Gastroesophageal sphincter (tissue), 4 donors: ENCODE measurements at regions not wholly inside any gene's neighbourhood (a gene's known extent, or its start where the extent isn't known, plus 50 kb on each side); places are given as distances from the start of the nearest gene placed in this dataset.

Experiments used
- ATAC-seq: fragments of 150-250 bp; one replicate; pipeline ENCODE4 v1.9.1; 2016; ENCODE audit warnings: mild to moderate bottlenecking, moderate library complexity
- H3K27ac ChIP-seq, 4 donors: fragments of 200-600 bp; sonication (generic) in 3 of 4; 1 replicate in 3 of 4; 2 replicates in 1 of 4; pipeline ENCODE4 v1.5.1; 2016 to 2019
- H3K27me3 ChIP-seq: fragments of 200-600 bp; sonication (generic); one replicate; pipeline ENCODE4 v1.5.1; 2019
- H3K36me3 ChIP-seq, 2 donors: fragments of 200-600 bp; sonication (generic); one replicate each; pipeline ENCODE4 v1.5.1; 2019; ENCODE audit warnings: control low read depth in 1 of 2
- H3K4me1 ChIP-seq, 3 donors: fragments of 200-600 bp; sonication (generic); 1 replicate in 2 of 3; 2 replicates in 1 of 3; pipeline ENCODE4 v1.5.1; 2016 to 2019; ENCODE audit warnings: control low read depth in 2 of 3
- H3K4me3 ChIP-seq, 2 donors: fragments of 200-600 bp; sonication (generic); one replicate each; pipeline ENCODE4 v1.5.1; 2019; ENCODE audit warnings: mild to moderate bottlenecking in 1 of 2, moderate library complexity in 1 of 2
- H3K9me3 ChIP-seq, 3 donors: fragments of 200-600 bp; sonication (generic); one replicate each; pipeline ENCODE4 v1.5.1; 2017 to 2019; ENCODE audit warnings: control low read depth in 2 of 3
- CTCF ChIP-seq, 4 experiments: fragments of 200-600 bp in 2 of 4; fragments of 450-650 bp in 2 of 4; sonication (generic) in 1 of 4; IDR thresholded peaks; one replicate each; pipeline ENCODE4 v1.5.1; 2017 to 2019; ENCODE audit warnings: antibody characterized with exemption in 4 of 4, mild to moderate bottlenecking in 2 of 4, moderate library complexity in 2 of 4
- EP300 ChIP-seq: sonication (generic); formaldehyde crosslinking; IDR thresholded peaks from one replicate; pipeline ENCODE4 v1.6.1; 2017; ENCODE audit warnings: antibody characterized with exemption, mild to moderate bottlenecking
- POLR2A ChIP-seq, 2 donors: fragments of 450-650 bp; IDR thresholded peaks; one replicate each; pipeline ENCODE4 v1.6.1; 2017; ENCODE audit warnings: antibody characterized with exemption in 2 of 2, mild to moderate bottlenecking in 2 of 2, moderate library complexity in 1 of 2
- POLR2AphosphoS5 ChIP-seq: sonication (generic); formaldehyde crosslinking; IDR thresholded peaks from one replicate; pipeline ENCODE4 v1.6.1; 2017; ENCODE audit warnings: antibody characterized with exemption
- WGBS, 2 donors: methylation state at CpG; one replicate each; pipeline ENCODE4 v1.1.5; 2018; ENCODE audit warnings: low coverage in 1 of 2; 5-methylcytosine and 5-hydroxymethylcytosine counted together

GRCh38 chr12:11584221-11584855 lies 65.1 kb upstream of the ETV6 start:
- no peak overlapping the region for H3K4me3 ChIP-seq
- no peaks in the 10 kb centered on the region for H3K9me3 ChIP-seq
- no peak for ATAC-seq
- no peaks in the 10 kb centered on the region for H3K27me3 ChIP-seq
- TF ChIP-seq POLR2A (IDR thresholded peaks at IDR 0.05) (no peak), CTCF (IDR thresholded peaks at IDR 0.05) (no peak), EP300 (no peak), POLR2AphosphoS5 (no peak)
- peaks cover 8 to 20% (median 8%) of the 10 kb centered on the region in 3 donors for H3K4me1 ChIP-seq
- 77 to 87% methylated on average over 5 to 7 of the region's 7 CpGs for WGBS, 2 donors
- no peak overlapping the region for H3K27ac ChIP-seq
- no peaks in the 10 kb centered on the region for H3K36me3 ChIP-seq

- H3K27ac ChIP-seq, result no peak overlapping the region
- no peak for TF ChIP-seq CTCF (IDR thresholded peaks at IDR 0.05)
- TF ChIP-seq POLR2A (IDR thresholded peaks at IDR 0.05), result no peak
- TF ChIP-seq EP300, result no peak
- no peak overlapping the region for H3K4me3 ChIP-seq
- no peaks in the 10 kb centered on the region for H3K4me1 ChIP-seq
- WGBS, 2 donors, result 92 to 94% methylated on average over 4 to 8 of the region's 11 CpGs
- no peaks in the 10 kb centered on the region for H3K27me3 ChIP-seq
- ATAC-seq, result no peak
- no peaks in the 10 kb centered on the region for H3K36me3 ChIP-seq
- no peaks in the 10 kb centered on the region for H3K9me3 ChIP-seq
Measured at GRCh38 chr12:11592484-11592883, 57.0 kb upstream of the ETV6 start.

GRCh38 chr12:11593013-11593412 lies 56.5 kb upstream of the ETV6 start:
- no peak overlapping the region for H3K27ac ChIP-seq
- H3K27me3 ChIP-seq, result no peaks in the 10 kb centered on the region
- no peaks in the 10 kb centered on the region for H3K4me1 ChIP-seq
- H3K9me3 ChIP-seq, result no peaks in the 10 kb centered on the region
- 83 to 86% methylated on average over 1 of the region's 1 CpG for WGBS, 2 donors
- TF ChIP-seq POLR2AphosphoS5 (no peak), EP300 (no peak), POLR2A (IDR thresholded peaks at IDR 0.05) (no peak), CTCF (IDR thresholded peaks at IDR 0.05) (no peak)
- H3K36me3 ChIP-seq, result no peaks in the 10 kb centered on the region
- H3K4me3 ChIP-seq, result no peak overlapping the region
- no peak for ATAC-seq

GRCh38 chr12:11595080-11595479 lies 54.4 kb upstream of the ETV6 start:
- H3K9me3 ChIP-seq, result no peaks in the 10 kb centered on the region
- WGBS, 2 donors, result 94 to 100% methylated on average over 2 of the region's 3 CpGs
- ATAC-seq, result no peak
- no peaks in the 10 kb centered on the region for H3K36me3 ChIP-seq
- no peak overlapping the region for H3K4me3 ChIP-seq
- no peaks in the 10 kb centered on the region for H3K27me3 ChIP-seq
- no peak for TF ChIP-seq EP300
- TF ChIP-seq CTCF (IDR thresholded peaks at IDR 0.05), result no peak
- no peak for TF ChIP-seq POLR2AphosphoS5
- TF ChIP-seq POLR2A (IDR thresholded peaks at IDR 0.05), result no peak
- no peaks in the 10 kb centered on the region for H3K4me1 ChIP-seq
- H3K27ac ChIP-seq, result no peak overlapping the region

- Histone ChIP-seq H3K27me3 (no peaks in the 10 kb centered on the region), H3K4me1 (no peaks in the 10 kb centered on the region), H3K9me3 (no peaks in the 10 kb centered on the region), H3K27ac (no peak overlapping the region), H3K4me3 (no peak overlapping the region), H3K36me3 (no peaks in the 10 kb centered on the region)
- WGBS, 2 donors, result 64 to 78% methylated on average over 1 of the region's 1 CpG
- ATAC-seq, result no peak
- no peak for TF ChIP-seq EP300
- TF ChIP-seq POLR2AphosphoS5, result no peak
- TF ChIP-seq CTCF (IDR thresholded peaks at IDR 0.05), result no peak
- TF ChIP-seq POLR2A (IDR thresholded peaks at IDR 0.05), result no peak
Measured at GRCh38 chr12:11596141-11596540, 53.3 kb upstream of the ETV6 start.
